PFSK-1 (cell line): ENCODE measurements at regions not wholly inside any gene's neighbourhood (a gene's known extent, or its start where the extent isn't known, plus 50 kb on each side); places are given as distances from the start of the nearest gene placed in this dataset.

Source experiments
- FOXP2 ChIP-seq: optimal IDR thresholded peaks from 2 replicates; pipeline ENCODE3; 2011; ENCODE audit warnings: borderline replicate concordance, control low read depth, inconsistent platforms; ENCODE audit not compliant: insufficient read depth; ENCODE audit errors: extremely low read length, extremely low read depth
- POLR2AphosphoS5 ChIP-seq: IDR thresholded peaks from 2 replicates; pipeline ENCODE4 v1.6.1; 2012; ENCODE audit warnings: low read depth, mild to moderate bottlenecking, control low read depth, low read length, moderate library complexity
- REST ChIP-seq, 2 experiments: IDR thresholded peaks; 2 replicates each; pipeline versions ENCODE4 v1.6.1 to v1.8.0; 2011 to 2012; ENCODE audit warnings: low read depth in 2 of 2, low read length in 2 of 2, control low read depth in 1 of 2, inconsistent platforms in 1 of 2, mild to moderate bottlenecking in 1 of 2, moderate library complexity in 1 of 2; ENCODE audit not compliant: insufficient read depth in 1 of 2
- SIN3A ChIP-seq: IDR thresholded peaks from 2 replicates; pipeline ENCODE4 v1.6.1; 2012; ENCODE audit warnings: mild to moderate bottlenecking, low read length, moderate library complexity, borderline replicate concordance; ENCODE audit not compliant: insufficient read depth
- TAF1 ChIP-seq: IDR thresholded peaks from 2 replicates; pipeline ENCODE4 v1.6.1; 2012; ENCODE audit warnings: low read length, control low read depth, borderline replicate concordance; ENCODE audit not compliant: insufficient read depth

- no peak for TF ChIP-seq REST (IDR thresholded peaks at IDR 0.05; ENCODE audit: insufficient read depth in 1 of 2, low read depth in 2 of 2, low read length in 2 of 2)
- TF ChIP-seq POLR2AphosphoS5: no peak
- no peak for TF ChIP-seq FOXP2
- TF ChIP-seq TAF1: no peak
- TF ChIP-seq SIN3A: no peak
Observed at GRCh38 chr6:44630125-44631028, 242.9 kb downstream of the CDC5L start.

GRCh38 chr6:44631968-44632367 is 244.5 kb downstream of the CDC5L start:
- no peak for TF ChIP-seq FOXP2
- no peak for TF ChIP-seq REST (IDR thresholded peaks at IDR 0.05; ENCODE audit: insufficient read depth in 1 of 2, low read depth in 2 of 2, low read length in 2 of 2)
- no peak for TF ChIP-seq TAF1
- no peak for TF ChIP-seq POLR2AphosphoS5
- TF ChIP-seq SIN3A: no peak

- no peak for TF ChIP-seq TAF1
- no peak for TF ChIP-seq REST (IDR thresholded peaks at IDR 0.05; ENCODE audit: insufficient read depth in 1 of 2, low read depth in 2 of 2, low read length in 2 of 2)
- TF ChIP-seq POLR2AphosphoS5: no peak
- TF ChIP-seq FOXP2: no peak
- no peak for TF ChIP-seq SIN3A
Observed at GRCh38 chr6:44634321-44634720, 246.8 kb downstream of the CDC5L start.

GRCh38 chr6:44635486-44635885 is 248.0 kb downstream of the CDC5L start:
- TF ChIP-seq REST (IDR thresholded peaks at IDR 0.05; ENCODE audit: insufficient read depth in 1 of 2, low read depth in 2 of 2, low read length in 2 of 2) (no peak), TAF1 (no peak), FOXP2 (no peak), POLR2AphosphoS5 (no peak), SIN3A (no peak)
